D341Med (cell line): ENCODE measurements at regions not wholly inside any gene's neighbourhood (a gene's known extent, or its start where the extent isn't known, plus 50 kb on each side); places are given as distances from the start of the nearest gene placed in this dataset.
A peak's percentile ranks its signal among the peaks of the same experiment; 100 is the strongest.
"Not testable (repeated sequence)": the region's sequence is repeated elsewhere in the genome, so short reads cannot be mapped to it uniquely, and the experiment has no call there.

Source experiments
- DNase-seq: peaks from one replicate; pipeline ENCODE4 v3.0.0; 2012; ENCODE audit warnings: low spot score

GRCh38 chr4:11839889-11840288, 411.2 kb upstream of the HS3ST1 start:
- no peak for DNase-seq

- DNase-seq: no peak
These were observed 403.0 kb upstream of the HS3ST1 start for GRCh38 chr4:11831739-11832138.

DNA sequence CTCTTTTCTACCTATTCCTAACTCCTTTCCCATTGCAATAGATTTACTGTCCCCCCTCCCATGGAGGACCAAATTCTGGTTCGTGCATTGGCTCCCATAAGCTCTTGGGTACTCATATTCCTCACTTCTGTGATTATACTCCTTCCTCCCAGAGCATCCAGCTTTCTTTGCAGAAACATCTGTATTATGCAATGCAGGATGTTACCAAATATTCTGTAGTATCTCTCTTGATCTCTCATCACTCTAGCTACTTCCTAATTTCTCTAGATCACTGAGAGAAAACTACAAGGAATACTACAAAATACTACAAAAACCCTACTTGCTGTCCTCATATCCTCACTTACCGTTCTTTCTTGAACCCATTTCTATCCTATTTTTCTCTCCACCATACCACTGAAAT, 395.9 kb upstream of the HS3ST1 start:
- DNase-seq: no peak

DNA sequence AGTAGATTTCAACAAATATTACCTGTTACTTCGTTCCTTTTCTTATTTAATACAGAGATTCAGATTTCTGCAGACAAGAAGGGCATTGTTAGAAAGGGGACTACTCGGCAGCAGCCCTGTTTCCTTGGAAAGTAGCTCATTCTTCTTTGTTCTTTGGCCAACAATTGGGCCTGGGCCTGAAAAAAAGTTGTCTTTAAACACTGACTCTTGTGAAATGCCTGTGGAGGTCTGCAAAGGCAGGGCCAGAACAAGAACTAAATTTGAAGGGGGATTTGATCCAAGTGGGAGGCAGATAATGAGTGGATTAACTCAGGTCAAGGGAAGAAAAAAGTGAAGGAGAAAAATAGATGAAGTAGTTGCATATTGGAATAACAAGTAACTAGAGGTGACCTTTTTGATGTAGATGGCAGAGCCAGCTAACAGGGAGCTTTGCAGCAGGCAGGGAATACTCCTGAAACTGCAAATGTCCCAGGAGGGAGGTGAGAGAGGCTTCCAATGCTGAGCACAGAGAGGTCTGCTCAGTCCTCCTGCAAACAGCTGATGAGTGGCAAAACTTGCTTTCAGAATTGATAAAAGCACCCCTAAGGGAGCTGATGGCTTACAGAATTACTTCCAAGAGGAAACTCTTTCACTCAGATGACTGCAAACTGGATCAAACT, 393.2 kb upstream of the HS3ST1 start:
- no peak for DNase-seq

DNA sequence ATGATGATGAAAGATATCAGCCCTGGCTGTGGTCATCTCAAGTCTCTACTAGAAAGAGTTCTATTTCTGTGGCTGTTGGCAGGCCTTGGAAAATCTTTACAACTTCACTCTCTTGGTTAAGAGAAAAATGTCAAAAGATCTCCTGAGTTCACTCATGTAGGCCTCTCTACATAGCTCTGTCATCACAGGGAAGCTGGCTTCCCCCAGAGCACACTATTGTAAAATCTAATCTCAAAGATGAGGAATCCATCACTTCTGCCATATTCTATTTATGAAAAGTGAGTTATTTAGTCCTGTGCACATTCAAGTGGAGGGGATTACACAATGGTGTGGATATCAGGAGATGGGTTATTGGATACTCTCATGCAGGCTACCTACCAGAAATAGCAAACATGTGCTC, 388.4 kb upstream of the HS3ST1 start:
- no peak for DNase-seq

DNA sequence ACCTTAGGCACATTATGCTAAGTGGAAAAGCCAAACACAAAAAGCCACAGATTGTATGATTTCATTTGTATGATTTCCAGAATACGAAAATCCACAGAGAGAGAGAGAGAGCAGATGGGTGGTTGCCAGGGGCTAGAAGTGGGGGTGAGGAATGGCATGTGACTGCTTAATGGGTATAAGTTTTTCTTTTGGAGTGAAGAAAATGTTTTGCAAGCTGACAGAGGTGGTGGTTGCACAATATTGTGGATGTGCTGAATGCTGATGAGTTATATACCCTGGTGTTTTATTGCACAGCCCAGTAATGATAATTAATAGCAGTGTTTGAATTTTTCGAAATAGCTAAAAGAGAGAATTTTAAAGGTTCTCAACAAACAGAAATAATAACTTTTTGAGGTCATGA, 386.1 kb upstream of the HS3ST1 start:
- no peak for DNase-seq

DNA sequence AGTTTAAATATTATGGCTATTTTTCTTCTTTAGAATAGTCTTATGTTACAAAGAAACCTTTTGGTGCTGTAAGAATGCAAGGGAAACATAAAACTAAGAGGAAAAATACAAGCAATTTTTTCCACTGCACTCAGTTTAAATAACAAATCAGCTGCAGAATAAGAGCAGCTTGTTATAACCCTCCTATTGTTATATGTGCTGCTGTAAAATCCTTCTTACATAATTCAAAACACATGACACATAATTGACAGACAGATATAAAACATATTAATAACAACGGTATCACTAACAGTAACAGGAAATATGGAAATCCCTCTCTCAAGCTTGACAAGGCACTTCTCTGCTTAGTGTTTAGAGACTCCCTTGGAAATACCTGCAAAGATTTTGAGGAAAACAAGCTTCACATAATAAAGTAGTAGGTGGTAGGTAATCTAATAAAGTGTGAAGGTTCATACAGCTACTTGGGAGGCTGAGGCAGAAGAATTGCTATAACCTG, 385.3 kb upstream of the HS3ST1 start:
- no peak for DNase-seq

DNA sequence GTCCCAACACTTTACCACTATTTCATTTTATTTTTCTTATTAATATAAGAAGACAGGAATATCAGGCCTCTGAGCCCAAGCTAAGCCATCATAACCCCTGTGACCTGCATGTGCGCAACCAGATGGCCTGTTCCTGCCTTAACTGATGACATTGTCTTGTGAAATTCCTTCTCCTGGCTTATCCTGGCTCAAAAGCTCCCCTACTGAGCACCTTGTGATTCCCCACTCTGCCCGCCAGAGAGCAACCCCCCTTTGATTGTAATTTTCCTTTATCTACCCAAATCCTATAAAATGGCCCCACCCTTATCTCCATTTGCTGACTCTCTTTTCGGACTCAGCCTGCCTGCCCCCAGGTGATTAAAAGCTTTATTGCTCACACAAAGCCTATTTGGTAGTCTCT, 382.8 kb upstream of the HS3ST1 start:
- not testable (repeated sequence) for DNase-seq

DNA sequence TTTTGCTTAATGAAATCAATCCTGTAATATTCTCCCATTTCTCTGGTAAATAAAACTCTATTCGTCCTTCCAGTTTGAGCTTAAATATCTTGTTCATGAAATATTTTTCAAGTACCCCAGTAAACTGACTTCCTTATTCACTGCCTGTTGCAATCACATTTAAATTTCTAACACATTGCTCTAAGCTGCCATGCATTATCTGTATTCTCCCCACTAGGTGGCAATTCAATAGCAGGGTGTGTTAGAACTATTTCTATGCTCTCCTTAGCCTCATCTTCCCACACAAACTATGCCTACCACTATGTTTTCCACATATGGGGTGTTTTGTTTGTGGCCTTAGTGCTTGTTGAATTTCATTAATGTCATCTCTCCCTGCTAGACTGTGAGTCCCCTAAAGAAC, 377.1 kb upstream of the HS3ST1 start:
- peak; percentile 48 for DNase-seq

DNA sequence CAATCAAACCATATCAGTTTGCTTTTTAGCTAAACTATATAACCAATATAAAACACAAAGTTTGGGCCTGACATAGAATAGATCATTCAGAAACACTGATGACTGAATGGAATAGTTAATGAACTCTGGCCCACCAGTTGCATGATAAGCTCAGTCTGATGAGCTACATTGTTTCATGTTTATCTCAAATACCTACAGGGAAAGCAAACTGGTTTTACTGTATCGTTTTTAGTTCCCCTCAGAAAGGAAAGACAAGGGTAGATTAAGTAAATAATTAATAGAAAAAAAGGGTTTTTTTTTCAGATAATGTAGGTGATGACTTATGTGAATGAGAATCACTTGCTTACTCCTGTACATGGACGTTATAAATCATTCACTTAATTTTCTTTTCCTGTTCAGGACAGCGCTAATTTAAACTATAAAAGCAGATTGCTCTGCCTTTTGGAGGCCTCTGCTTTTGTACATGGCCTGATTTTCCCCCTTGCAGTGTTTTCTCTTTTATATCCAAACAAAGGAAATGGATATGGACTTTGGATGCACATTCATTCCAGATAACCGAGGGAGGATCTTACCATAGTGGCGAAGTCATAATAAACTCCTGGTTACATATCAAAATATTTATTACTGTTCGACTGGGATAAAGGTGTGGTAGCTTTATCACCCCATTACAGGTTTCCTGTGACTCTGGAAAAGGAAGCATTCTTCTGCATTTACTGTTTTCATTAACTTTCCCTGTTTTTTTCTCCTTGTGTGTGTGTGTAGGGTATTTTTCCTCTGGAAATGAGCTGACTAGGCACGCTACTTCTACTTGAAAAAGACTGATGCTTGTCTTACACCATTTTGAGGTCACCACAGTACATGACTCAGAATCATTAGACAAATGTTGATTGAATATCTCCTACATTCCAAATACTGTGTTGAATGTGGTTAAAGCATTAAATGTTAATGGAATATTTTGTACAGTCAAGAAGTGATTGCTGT, 373.1 kb upstream of the HS3ST1 start:
- DNase-seq: no peak

- DNase-seq: no peak
These were observed 370.5 kb upstream of the HS3ST1 start for GRCh38 chr4:11799196-11799595.

DNA sequence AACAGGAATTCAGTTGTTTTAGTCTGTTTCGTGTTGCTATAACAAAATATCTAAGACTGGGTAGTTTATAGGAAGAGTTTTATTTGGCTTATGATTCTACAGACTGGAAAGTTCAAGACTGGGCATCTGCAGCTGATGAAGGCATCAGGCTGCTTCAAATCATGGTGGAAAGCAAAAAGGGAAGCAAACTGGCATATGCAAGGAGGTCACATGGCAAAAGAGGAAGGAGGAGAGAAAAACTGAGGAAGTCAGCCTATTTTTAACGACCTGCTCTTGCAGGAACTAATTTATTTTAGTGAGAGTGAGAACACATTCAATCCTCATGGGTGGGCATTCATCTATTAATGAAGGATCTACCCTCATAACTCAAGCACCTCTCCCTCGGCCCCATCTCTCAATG, 363.1 kb upstream of the HS3ST1 start:
- no peak for DNase-seq

DNA sequence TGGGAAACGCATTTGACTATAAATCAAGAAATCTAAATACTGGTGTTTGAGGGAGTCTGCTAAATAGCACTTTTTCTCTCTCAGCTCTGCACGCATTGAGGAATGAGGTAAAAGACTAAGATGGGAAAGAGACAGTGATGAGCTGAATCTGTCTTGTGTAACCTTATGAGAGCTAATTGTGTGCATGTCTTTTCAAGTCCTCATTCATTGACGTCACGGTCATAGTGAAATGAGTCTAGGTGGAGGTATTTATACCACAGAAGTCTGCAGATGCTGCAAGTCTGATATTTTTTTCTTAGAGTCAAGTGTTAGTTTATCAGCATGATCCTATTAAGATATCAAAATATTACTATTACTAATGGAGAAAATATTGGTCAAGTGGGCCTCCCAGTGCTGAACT, 361.5 kb upstream of the HS3ST1 start:
- DNase-seq: no peak

DNA sequence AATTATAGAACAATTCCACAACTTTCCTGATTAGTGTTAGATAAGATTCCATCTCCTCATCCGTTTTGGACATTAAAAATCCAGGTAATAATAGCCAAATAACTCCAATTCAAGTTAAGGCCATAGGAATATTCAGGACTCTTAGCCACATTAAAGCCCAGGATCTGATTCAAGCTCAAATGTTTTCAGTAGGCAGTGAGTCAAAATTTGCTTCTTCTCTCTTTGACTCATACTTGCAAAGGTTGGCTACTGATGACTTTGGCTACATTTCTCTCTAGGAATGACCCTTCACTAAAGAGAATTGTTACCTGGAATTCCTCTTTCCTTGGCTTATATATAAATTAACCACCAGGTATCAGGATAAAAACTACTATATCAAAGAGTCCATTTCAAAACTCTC, 354.9 kb upstream of the HS3ST1 start:
- no peak for DNase-seq

- no peak for DNase-seq
These were observed 354.2 kb upstream of the HS3ST1 start for GRCh38 chr4:11782859-11783258.

- DNase-seq: no peak
These were observed 348.8 kb upstream of the HS3ST1 start for GRCh38 chr4:11777447-11777846.

DNA sequence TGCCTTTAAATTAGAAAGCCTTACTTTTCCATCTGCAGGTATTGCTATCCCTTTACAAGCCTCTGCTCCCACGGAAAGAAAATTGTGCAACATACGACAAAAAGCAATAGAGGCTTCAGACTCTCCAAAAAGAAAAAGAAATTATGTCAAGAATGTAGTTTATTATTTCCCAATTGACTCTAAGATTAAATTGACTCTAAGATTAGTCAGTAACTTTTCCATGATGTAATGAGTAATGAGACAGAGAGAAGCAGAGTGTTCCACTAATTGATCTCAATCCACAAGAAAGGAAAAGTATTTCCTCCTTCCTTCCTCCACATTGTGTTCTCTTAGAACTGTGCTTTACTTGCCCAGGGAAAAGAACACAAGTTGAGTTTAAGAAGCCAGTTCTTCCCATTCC, 345.7 kb upstream of the HS3ST1 start:
- DNase-seq: no peak

DNA sequence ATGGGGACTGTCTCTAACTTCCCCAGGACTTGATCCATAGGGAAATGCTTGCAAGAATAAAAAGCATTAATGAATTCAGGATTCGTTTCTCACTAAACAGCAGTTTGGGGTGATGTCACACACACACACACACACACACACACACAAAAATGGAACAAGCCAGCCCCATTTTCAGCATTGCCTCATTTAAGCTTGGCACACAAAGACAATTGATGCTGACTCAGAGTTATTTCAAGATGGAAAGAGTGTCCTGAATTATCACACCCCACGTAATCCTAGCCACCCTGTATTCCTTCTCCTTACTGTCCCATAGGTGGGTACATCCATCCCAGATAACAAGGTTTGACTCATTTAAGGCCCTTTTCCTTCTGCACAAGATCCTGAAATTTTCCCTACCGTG, 345.1 kb upstream of the HS3ST1 start:
- DNase-seq: no peak

DNA sequence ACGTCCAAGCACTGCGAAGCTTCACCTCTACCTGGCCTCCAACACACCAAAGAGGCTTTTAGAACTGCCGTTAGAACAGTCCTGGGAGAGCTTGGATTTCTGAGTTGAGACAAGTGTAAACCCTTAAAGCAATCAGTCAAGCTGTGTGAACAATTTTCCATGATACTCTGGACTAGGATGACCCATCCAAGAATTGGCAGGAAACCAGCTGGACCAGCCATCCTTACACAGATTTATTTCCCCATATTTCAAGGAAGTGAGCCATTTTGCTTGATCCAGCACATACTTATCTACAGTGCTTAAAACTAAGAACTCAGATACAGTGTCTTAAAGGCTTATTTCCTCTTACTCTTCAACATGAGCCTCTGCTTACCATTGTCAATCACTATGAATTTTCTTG, 340.7 kb upstream of the HS3ST1 start:
- DNase-seq: no peak

GRCh38 chr4:11768251-11768972, 339.7 kb upstream of the HS3ST1 start:
- peak; percentile 30 for DNase-seq

DNA sequence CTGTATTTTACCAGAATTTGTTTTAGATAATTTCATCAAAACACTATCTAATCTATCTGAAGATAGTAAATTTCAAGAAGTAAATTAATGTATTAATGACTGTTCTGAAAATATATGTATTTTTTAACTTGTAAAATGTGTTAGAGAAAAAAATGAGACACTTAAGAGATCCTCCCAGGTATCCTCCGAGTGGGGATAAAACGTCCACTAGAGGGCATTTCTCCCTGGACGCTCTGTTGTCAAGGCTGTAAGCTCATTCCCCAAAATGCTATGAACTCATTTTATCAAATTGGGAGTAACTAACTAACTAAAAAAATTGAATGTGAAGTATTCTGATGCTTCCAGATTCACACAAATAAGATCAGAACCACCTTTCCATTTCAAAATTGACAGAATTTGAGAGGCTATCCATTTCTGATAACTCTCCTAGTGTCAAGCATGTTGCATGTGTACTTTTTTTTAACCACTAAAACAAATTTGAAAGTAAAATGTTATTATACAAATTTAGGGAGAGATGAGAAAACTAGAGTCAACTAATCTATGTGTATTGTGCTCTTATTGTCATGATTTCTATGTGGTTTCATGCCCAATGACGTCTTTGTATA, 337.3 kb upstream of the HS3ST1 start:
- peak; percentile 43 for DNase-seq

- DNase-seq: no peak
These were observed 319.6 kb upstream of the HS3ST1 start for GRCh38 chr4:11748164-11748872.
